ENCODE measurements at regions not wholly inside any gene's neighbourhood (a gene's known extent, or its start where the extent isn't known, plus 50 kb on each side); places are given as distances from the start of the nearest gene placed in this dataset.

DNA sequence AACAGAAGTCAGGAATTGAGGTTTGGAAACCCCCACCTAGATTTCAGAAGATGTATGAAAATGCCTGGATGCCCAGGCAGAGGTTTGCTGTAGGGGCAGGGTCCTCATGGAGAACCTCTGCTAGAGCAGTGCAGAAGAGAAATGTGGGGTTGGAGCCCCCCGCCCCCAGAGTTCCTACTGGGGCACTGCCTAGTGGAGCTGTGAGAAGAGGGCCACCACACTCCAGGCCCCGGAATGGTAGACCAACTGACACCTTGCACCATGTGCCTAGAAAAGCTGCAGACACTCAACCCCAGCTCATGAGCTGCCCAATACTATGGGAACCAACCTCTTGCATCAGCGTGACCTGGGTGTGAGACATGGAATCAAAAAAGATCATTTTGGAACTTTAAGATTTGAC, 967.0 kb upstream of the NRXN1 start:
- Mint-ChIP-seq H3K27ac (no peak overlapping the region), H3K27me3 (ENCODE audit: insufficient read depth) (peaks cover 1% of the 10 kb centered on the region; the same call in 1 of the 2 replicates), H3K4me1 (ENCODE audit: low read depth) (peaks cover 50% of the 10 kb centered on the region), H3K9me3 (peaks cover 21% of the 10 kb centered on the region), H3K4me3 (no peak overlapping the region), H3K36me3 (ENCODE audit: low read depth) (peaks cover 16% of the 10 kb centered on the region; the same call in 1 of the 2 replicates)
- no peak for DNase-seq
- TF ChIP-seq, protein P1, sequence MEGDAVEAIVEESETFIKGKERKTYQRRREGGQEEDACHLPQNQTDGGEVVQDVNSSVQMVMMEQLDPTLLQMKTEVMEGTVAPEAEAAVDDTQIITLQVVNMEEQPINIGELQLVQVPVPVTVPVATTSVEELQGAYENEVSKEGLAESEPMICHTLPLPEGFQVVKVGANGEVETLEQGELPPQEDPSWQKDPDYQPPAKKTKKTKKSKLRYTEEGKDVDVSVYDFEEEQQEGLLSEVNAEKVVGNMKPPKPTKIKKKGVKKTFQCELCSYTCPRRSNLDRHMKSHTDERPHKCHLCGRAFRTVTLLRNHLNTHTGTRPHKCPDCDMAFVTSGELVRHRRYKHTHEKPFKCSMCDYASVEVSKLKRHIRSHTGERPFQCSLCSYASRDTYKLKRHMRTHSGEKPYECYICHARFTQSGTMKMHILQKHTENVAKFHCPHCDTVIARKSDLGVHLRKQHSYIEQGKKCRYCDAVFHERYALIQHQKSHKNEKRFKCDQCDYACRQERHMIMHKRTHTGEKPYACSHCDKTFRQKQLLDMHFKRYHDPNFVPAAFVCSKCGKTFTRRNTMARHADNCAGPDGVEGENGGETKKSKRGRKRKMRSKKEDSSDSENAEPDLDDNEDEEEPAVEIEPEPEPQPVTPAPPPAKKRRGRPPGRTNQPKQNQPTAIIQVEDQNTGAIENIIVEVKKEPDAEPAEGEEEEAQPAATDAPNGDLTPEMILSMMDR (IDR thresholded peaks at IDR 0.05), result no peak

DNA sequence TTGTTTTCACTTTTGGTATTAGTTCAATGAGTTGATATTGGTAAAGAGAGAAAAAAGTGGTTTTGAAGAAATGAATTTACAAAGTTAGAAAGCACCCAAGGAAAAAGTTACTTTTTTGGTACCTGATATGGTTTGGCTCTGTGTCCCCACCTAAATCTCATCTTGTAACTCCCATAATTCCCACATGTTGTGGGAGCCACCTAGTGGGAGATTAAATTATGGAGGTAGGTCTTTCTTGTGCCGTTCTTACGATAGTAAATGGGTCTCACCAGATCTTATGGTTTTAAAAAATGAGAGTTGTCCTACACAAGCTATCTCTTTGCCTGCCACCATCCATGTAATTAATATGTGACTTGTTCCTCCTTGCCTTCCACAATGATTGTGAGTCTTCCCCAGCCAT, 965.6 kb upstream of the NRXN1 start:
- H3K4me3 Mint-ChIP-seq, result no peak overlapping the region
- H3K27me3 Mint-ChIP-seq (ENCODE audit: insufficient read depth), result peaks cover 1% of the 10 kb centered on the region; the same call in 1 of the 2 replicates
- no peak overlapping the region for H3K27ac Mint-ChIP-seq
- H3K36me3 Mint-ChIP-seq (ENCODE audit: low read depth), result peaks cover 16% of the 10 kb centered on the region; the same call in 1 of the 2 replicates
- H3K4me1 Mint-ChIP-seq (ENCODE audit: low read depth), result peaks cover 56% of the 10 kb centered on the region
- peaks cover 21% of the 10 kb centered on the region for H3K9me3 Mint-ChIP-seq
- TF ChIP-seq, protein P1 (IDR thresholded peaks at IDR 0.05), result peak; percentile 43; the same call in 1 of the 2 replicates
- no peak for DNase-seq

DNA sequence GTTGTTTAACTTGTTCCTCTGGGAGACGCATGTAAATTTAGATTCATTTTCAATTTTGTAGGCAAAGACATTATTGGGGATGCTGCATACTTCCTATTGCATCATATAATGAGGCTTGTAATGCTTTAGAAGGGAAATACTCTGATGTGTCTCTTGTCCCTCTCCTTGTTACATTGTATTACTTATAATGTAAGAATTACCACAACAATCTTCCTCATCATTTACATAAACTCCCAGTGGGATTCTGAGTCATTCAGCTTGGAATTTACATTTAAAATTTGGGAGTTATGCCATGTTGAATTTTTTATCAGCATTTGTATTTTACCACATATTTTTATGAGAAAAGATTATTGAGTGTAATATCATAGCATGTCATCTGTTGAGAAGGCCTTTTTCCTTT, 963.4 kb upstream of the NRXN1 start:
- peaks cover 1% of the 10 kb centered on the region; the same call in 1 of the 2 replicates for H3K27me3 Mint-ChIP-seq (ENCODE audit: insufficient read depth)
- H3K27ac Mint-ChIP-seq, result peak overlapping the region; percentile 80
- peaks cover 45% of the 10 kb centered on the region for H3K4me1 Mint-ChIP-seq (ENCODE audit: low read depth)
- H3K4me3 Mint-ChIP-seq, result peak overlapping the region; percentile 5; the same call in 1 of the 2 replicates
- DNase-seq, result peak; percentile 60
- TF ChIP-seq, protein P1 (IDR thresholded peaks at IDR 0.05), result no peak
- H3K9me3 Mint-ChIP-seq, result peaks cover 21% of the 10 kb centered on the region
- H3K36me3 Mint-ChIP-seq (ENCODE audit: low read depth), result peaks cover 16% of the 10 kb centered on the region; the same call in 1 of the 2 replicates

DNA sequence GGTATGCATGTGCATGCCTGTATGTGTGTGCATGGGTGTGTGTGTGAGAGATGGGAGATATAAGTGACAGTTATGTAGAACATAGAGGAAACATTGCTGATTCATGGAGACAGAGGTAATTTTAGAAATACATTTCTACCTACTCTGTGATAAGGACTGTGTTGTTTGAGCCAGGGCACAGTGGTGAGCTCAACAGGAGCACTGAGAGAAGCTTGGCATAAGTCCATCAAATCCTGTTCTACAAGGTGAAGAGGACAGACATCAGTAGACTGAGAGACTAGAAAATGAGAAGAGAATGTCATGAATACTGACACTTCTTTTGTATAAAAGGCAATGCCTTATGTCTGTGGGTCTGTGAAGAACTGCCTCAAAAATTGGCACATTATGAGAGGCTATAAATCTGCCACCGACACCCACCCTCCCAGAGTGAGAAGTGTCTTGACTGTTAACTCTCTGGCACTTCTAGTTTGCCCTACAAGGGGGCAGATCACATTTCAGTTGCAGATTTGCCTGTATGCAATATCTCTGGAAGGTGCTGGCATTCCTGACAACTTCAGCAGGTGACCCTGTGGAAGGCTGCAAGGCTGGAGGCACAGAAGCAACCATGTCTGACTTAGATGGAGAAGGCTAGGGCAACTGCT, 962.3 kb upstream of the NRXN1 start:
- H3K36me3 Mint-ChIP-seq (ENCODE audit: low read depth), result peaks cover 16% of the 10 kb centered on the region; the same call in 1 of the 2 replicates

DNA sequence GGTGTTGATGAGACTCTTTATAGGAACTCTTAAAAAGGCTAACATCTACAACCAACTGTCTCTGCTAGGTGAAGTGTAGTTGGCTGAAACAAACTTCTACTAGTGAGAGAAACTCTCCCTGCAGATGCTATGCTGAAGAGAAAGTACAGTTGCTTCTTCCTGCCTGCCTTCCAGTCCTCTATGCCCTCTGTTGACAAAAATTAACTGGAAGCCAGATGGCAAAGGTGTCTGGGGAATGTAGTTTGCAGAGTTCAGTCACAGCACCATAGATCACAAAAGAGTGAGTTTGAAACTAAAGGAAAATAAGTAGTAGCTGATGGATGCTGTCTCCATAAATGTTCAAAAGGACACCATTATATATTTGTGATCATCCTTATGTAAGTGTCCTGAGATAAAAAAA, 958.8 kb upstream of the NRXN1 start:
- H3K36me3 Mint-ChIP-seq (ENCODE audit: low read depth), result no peaks in the 10 kb centered on the region
- no peaks in the 10 kb centered on the region for H3K27me3 Mint-ChIP-seq (ENCODE audit: insufficient read depth)
- TF ChIP-seq, protein P1 (IDR thresholded peaks at IDR 0.05), result no peak
- H3K4me3 Mint-ChIP-seq, result no peak overlapping the region
- H3K9me3 Mint-ChIP-seq, result peaks cover 8% of the 10 kb centered on the region; the same call in 1 of the 2 replicates
- no peak for DNase-seq
- peaks cover 21% of the 10 kb centered on the region for H3K4me1 Mint-ChIP-seq (ENCODE audit: low read depth)
- no peak overlapping the region for H3K27ac Mint-ChIP-seq

More for the DNA sequence above, 962.3 kb upstream of the NRXN1 start:
- Mint-ChIP-seq H3K9me3 (peaks cover 18% of the 10 kb centered on the region), H3K4me1 (ENCODE audit: low read depth) (peaks cover 44% of the 10 kb centered on the region), H3K27ac (peak overlapping the region; percentile 80), H3K4me3 (no peak overlapping the region; the same call in 1 of the 2 replicates), H3K27me3 (ENCODE audit: insufficient read depth) (peaks cover 1% of the 10 kb centered on the region; the same call in 1 of the 2 replicates)
- TF ChIP-seq, protein P1 (IDR thresholded peaks at IDR 0.05), result no peak
- no peak for DNase-seq

Data from HFFc6 (cell line).